HepG2 (cell line): ENCODE measurements at regions not wholly inside any gene's neighbourhood (a gene's known extent, or its start where the extent isn't known, plus 50 kb on each side); places are given as distances from the start of the nearest gene placed in this dataset.

ENCODE experiments used
- ATAC-seq: fragments of 200-7000 bp; cut with Tn5 transposase; 3 replicates; pipeline ENCODE4 v1.9.1; 2020; ENCODE audit warnings: mild to moderate bottlenecking, moderate library complexity
- BruUV-seq: library from RNA; stranded (reverse); fragments of 400-500 nt; replicated peaks from 2 replicates; lab custom pipeline; 2021; lab: Mats Ljungman, UMichigan
- CTCF ChIA-PET: fragments of 300-600 bp; formaldehyde crosslinking; extraction: SDS; loops from one replicate; lab custom pipeline; 2021; ENCODE audit warnings: low total read pairs, inconsistent platforms, low intra/inter-chr PET ratio; lab: Yijun Ruan, JAX
- POLR2A ChIA-PET: fragments of 350-600 bp; sonication (Branson Sonifier 250); formaldehyde crosslinking; loops from one replicate; lab custom pipeline; 2020; ENCODE audit warnings: antibody characterized with exemption, inconsistent platforms; lab: Yijun Ruan, JAX
- DNase-seq: peaks from one replicate; pipeline ENCODE4 v3.0.0-alpha.2; 2015; ENCODE audit warnings: low spot score
- FAIRE-seq: peaks from 3 replicates; lab custom pipeline; 2011; peaks lifted over from hg19 to GRCh38; lab: Jason Lieb, UNC
- H2AFZ ChIP-seq: one replicate; pipeline ENCODE4 v1.6.1; 2011; ENCODE audit warnings: low read length, inconsistent platforms
- H3K27ac ChIP-seq: fragments of 300-600 bp; 3 replicates; pipeline ENCODE4 v1.8.0; 2011; ENCODE audit warnings: mixed run types, mild to moderate bottlenecking, mixed read lengths, low read length, inconsistent platforms; ENCODE audit not compliant: insufficient read depth; ENCODE audit errors: extremely low read length
- H3K27me3 ChIP-seq, 2 experiments: fragments of 200-600 bp in 1 of 2; 2 replicates in 1 of 2; 3 replicates in 1 of 2; pipeline versions ENCODE4 v1.6.0 to v1.8.0; 2011; ENCODE audit warnings: low read length in 2 of 2, mild to moderate bottlenecking in 2 of 2, moderate library complexity in 2 of 2, inconsistent platforms in 1 of 2; ENCODE audit not compliant: insufficient read depth in 2 of 2, control insufficient read depth in 1 of 2
- H3K36me3 ChIP-seq, 2 experiments: fragments of 200-600 bp in 1 of 2; replicated peaks in 1 of 2; 2 replicates in 1 of 2; 3 replicates in 1 of 2; pipeline versions ENCODE4 v1.5.1 to v1.8.0; 2011; ENCODE audit warnings: low read length in 2 of 2, inconsistent platforms in 1 of 2; ENCODE audit not compliant: insufficient read depth in 2 of 2, control insufficient read depth in 1 of 2
- H3K4me1 ChIP-seq: 2 replicates; pipeline ENCODE4 v1.5.1; 2012; ENCODE audit warnings: low read length, inconsistent platforms; ENCODE audit not compliant: insufficient read depth
- H3K4me2 ChIP-seq: 2 replicates; pipeline ENCODE4 v1.6.0; 2011; ENCODE audit warnings: low read depth, low read length, inconsistent platforms
- H3K4me3 ChIP-seq, 3 experiments: fragments of 200-600 bp in 1 of 3; sonication (generic), shearing (Covaris generic) in 1 of 3; replicated peaks in 1 of 3; 2 replicates each; pipeline ENCODE4 v1.5.1; 2011 to 2016; ENCODE audit warnings: low read length in 3 of 3, inconsistent platforms in 2 of 3, low read depth in 2 of 3, mild to moderate bottlenecking in 2 of 3, control low read depth in 1 of 3, mixed read lengths in 1 of 3; ENCODE audit not compliant: insufficient read depth in 1 of 3
- H3K79me2 ChIP-seq: one replicate; pipeline ENCODE4 v1.6.1; 2011; ENCODE audit warnings: low read length, inconsistent platforms; ENCODE audit not compliant: insufficient read depth
- H3K9ac ChIP-seq: 2 replicates; pipeline ENCODE4 v1.6.0; 2011; ENCODE audit warnings: mild to moderate bottlenecking, low read depth, low read length, inconsistent platforms; ENCODE audit not compliant: insufficient read depth
- H3K9me3 ChIP-seq: 2 replicates; pipeline ENCODE4 v1.5.1; 2012; ENCODE audit warnings: mild to moderate bottlenecking, low read length
- H4K20me1 ChIP-seq: 2 replicates; pipeline ENCODE4 v1.6.0; 2011; ENCODE audit warnings: inconsistent platforms, mild to moderate bottlenecking, low read length, moderate library complexity; ENCODE audit not compliant: insufficient read depth
- EEA1 ChIP-seq: sonication (generic); formaldehyde crosslinking; IDR thresholded peaks from 2 replicates; pipeline ENCODE4 v1.5.1; 2020; ENCODE audit warnings: mild to moderate bottlenecking, missing genetic modification reagents, borderline replicate concordance
- MED8 ChIP-seq: sonication (generic); formaldehyde crosslinking; IDR thresholded peaks from 2 replicates; pipeline ENCODE4 v1.8.1; 2023; ENCODE audit warnings: mild to moderate bottlenecking, missing genetic modification reagents; ENCODE audit not compliant: insufficient replicate concordance
- MXI1 ChIP-seq: IDR thresholded peaks from 3 replicates; pipeline ENCODE4 v1.6.1; 2012; ENCODE audit warnings: low read depth, low read length, inconsistent platforms, borderline replicate concordance
- PHF8 ChIP-seq: sonication (generic); formaldehyde crosslinking; IDR thresholded peaks from 2 replicates; pipeline ENCODE4 v1.5.0; 2020; ENCODE audit warnings: missing genetic modification reagents
- POLR2AphosphoS5 ChIP-seq: IDR thresholded peaks from 2 replicates; pipeline ENCODE4 v1.6.1; 2012; ENCODE audit warnings: low read depth, low read length
- SALL1 ChIP-seq: sonication (generic); formaldehyde crosslinking; IDR thresholded peaks from 2 replicates; pipeline ENCODE4 v1.8.0; 2022; ENCODE audit warnings: mild to moderate bottlenecking, missing genetic modification reagents
- TAF15 ChIP-seq: fragments of 200-400 bp; formaldehyde crosslinking; IDR thresholded peaks from one replicate; pipeline ENCODE4 v1.6.1; 2018; ENCODE audit warnings: mild to moderate bottlenecking, low read depth, low read length; ENCODE audit not compliant: poor library complexity, severe bottlenecking
- TARDBP ChIP-seq: sonication (generic); formaldehyde crosslinking; IDR thresholded peaks from 2 replicates; pipeline ENCODE4 v1.8.0; 2022; ENCODE audit warnings: mild to moderate bottlenecking, missing genetic modification reagents
- TEAD2 ChIP-seq: sonication (generic); formaldehyde crosslinking; IDR thresholded peaks from 2 replicates; pipeline ENCODE4 v1.9.0; 2021; ENCODE audit warnings: missing genetic modification reagents
- ZC3H4 ChIP-seq: sonication (generic); formaldehyde crosslinking; IDR thresholded peaks from 2 replicates; pipeline ENCODE4 v1.4.0; 2020; ENCODE audit warnings: missing genetic modification reagents, borderline replicate concordance
- ZFP62 ChIP-seq: sonication (generic); formaldehyde crosslinking; IDR thresholded peaks from 2 replicates; pipeline ENCODE4 v1.4.0; 2020; ENCODE audit warnings: missing genetic modification reagents
- ZNF432 ChIP-seq: sonication (generic); formaldehyde crosslinking; IDR thresholded peaks from 2 replicates; pipeline ENCODE4 v1.5.0; 2020; ENCODE audit warnings: missing genetic modification reagents, mild to moderate bottlenecking, borderline replicate concordance
- ZNF549 ChIP-seq: sonication (generic); formaldehyde crosslinking; IDR thresholded peaks from 2 replicates; pipeline ENCODE4 v1.5.0; 2020; ENCODE audit warnings: missing genetic modification reagents
- WGBS: methylation state at CpG from one replicate; pipeline ENCODE4 v1.1.6; 2017; ENCODE audit warnings: low lambda C conversion rate; 5-methylcytosine and 5-hydroxymethylcytosine counted together
- in situ Hi-C: cut with HindIII; loops from 2 replicates; pipeline ENCODE4 v1.10.0; 2017; ENCODE audit warnings: low pct_unique_long_range_greater_than_20kb; ENCODE audit not compliant: extremely low pct_ligation_motif_present
- intact Hi-C: fragments of 100-400 bp; cut with micrococcal nuclease; formaldehyde crosslinking; loops from one replicate; pipeline ENCODE4 v1.10.0; 2022; ENCODE audit not compliant: unreplicated experiment
- TF ChIP-seq, protein P1 (sequence below): sonication (generic); formaldehyde crosslinking; IDR thresholded peaks from 2 replicates; pipeline ENCODE4 v1.8.0; 2022; ENCODE audit warnings: mild to moderate bottlenecking, missing genetic modification reagents, moderate library complexity
- TF ChIP-seq, protein P2 (sequence below): sonication (generic); formaldehyde crosslinking; conservative IDR thresholded peaks from 2 replicates; pipeline ENCODE4 v1.4.0; 2020; ENCODE audit warnings: missing genetic modification reagents
- TF ChIP-seq, protein P3 (sequence below): sonication (generic); formaldehyde crosslinking; IDR thresholded peaks from 2 replicates; pipeline ENCODE4 v1.5.0; 2020; ENCODE audit warnings: mild to moderate bottlenecking, missing genetic modification reagents

DNA sequence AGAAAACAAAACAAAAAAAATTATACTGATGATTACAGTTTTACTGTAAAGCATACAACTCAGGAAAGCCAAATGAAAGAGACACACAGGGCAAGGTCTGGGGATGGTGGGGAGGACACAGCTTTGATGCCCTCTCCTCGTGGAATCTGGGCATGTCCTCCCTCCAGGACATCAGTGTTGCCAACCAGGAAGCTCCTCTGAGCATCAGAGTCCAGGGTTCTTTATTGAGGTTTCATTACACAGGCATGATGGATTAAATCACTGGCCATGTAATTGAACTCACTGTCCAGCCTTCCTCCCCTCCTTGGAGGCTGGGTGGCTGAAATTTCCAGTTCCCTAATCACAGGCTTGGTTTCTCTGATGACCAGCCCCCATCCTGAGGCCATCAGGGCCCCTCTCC is 89.6 kb upstream of the MIER3 start:
- H3K9me3 ChIP-seq: no peaks in the 10 kb centered on the region
- H3K4me3 ChIP-seq: no peak overlapping the region
- no peaks in the 10 kb centered on the region for H3K79me2 ChIP-seq
- BruUV-seq: no TSS peak
- in situ Hi-C loops (no loop called here), intact Hi-C loops (no loop called here)
- no peaks in the 10 kb centered on the region; the same call in 1 of the 2 replicates for H4K20me1 ChIP-seq
- peaks cover 0 to 2% of the 10 kb centered on the region in 2 experiments; a peak in 2 of 5 replicates for H3K27me3 ChIP-seq
- H2AFZ ChIP-seq: no peak overlapping the region
- no peak for ATAC-seq
- H3K4me2 ChIP-seq: no peak overlapping the region
- no peaks in the 10 kb centered on the region for H3K36me3 ChIP-seq
- TF ChIP-seq MXI1 (no peak), EEA1 (CRISPR knock-in tag) (no peak), ZFP62 (CRISPR knock-in tag) (no peak), TEAD2 (CRISPR knock-in tag) (no peak), MED8 (CRISPR knock-in tag) (no peak), ZNF549 (no peak), POLR2AphosphoS5 (no peak), TAF15 (no peak), ZC3H4 (CRISPR knock-in tag) (no peak), TARDBP (CRISPR knock-in tag) (no peak), PHF8 (CRISPR knock-in tag) (no peak), ZNF432 (CRISPR knock-in tag) (no peak), SALL1 (CRISPR knock-in tag) (no peak)
- TF ChIP-seq, protein P1, sequence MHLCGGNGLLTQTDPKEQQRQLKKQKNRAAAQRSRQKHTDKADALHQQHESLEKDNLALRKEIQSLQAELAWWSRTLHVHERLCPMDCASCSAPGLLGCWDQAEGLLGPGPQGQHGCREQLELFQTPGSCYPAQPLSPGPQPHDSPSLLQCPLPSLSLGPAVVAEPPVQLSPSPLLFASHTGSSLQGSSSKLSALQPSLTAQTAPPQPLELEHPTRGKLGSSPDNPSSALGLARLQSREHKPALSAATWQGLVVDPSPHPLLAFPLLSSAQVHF (CRISPR knock-in tag): no peak
- TF ChIP-seq, protein P2, sequence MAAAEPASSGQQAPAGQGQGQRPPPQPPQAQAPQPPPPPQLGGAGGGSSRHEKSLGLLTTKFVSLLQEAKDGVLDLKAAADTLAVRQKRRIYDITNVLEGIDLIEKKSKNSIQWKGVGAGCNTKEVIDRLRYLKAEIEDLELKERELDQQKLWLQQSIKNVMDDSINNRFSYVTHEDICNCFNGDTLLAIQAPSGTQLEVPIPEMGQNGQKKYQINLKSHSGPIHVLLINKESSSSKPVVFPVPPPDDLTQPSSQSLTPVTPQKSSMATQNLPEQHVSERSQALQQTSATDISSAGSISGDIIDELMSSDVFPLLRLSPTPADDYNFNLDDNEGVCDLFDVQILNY: no peak
- TF ChIP-seq, protein P3, sequence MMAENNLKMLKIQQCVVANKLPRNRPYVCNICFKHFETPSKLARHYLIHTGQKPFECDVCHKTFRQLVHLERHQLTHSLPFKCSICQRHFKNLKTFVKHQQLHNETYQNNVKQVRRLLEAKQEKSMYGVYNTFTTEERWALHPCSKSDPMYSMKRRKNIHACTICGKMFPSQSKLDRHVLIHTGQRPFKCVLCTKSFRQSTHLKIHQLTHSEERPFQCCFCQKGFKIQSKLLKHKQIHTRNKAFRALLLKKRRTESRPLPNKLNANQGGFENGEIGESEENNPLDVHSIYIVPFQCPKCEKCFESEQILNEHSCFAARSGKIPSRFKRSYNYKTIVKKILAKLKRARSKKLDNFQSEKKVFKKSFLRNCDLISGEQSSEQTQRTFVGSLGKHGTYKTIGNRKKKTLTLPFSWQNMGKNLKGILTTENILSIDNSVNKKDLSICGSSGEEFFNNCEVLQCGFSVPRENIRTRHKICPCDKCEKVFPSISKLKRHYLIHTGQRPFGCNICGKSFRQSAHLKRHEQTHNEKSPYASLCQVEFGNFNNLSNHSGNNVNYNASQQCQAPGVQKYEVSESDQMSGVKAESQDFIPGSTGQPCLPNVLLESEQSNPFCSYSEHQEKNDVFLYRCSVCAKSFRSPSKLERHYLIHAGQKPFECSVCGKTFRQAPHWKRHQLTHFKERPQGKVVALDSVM (CRISPR knock-in tag): no peak
- FAIRE-seq: no peak
- WGBS: 0% methylated on average over 1 of the region's 1 CpG
- ChIA-PET POLR2A (no interaction called here), CTCF (no interaction called here)
- DNase-seq: no peak
- no peaks in the 10 kb centered on the region for H3K4me1 ChIP-seq
- no peak overlapping the region for H3K27ac ChIP-seq
- H3K9ac ChIP-seq: no peak overlapping the region
